ENCODE measurements at regions not wholly inside any gene's neighbourhood (a gene's known extent, or its start where the extent isn't known, plus 50 kb on each side); places are given as distances from the start of the nearest gene placed in this dataset.

- no peaks in the 10 kb centered on the region for H4K20me1 ChIP-seq (ENCODE audit: insufficient read depth, low read length)
- H3K79me2 ChIP-seq (ENCODE audit: insufficient read depth, low read length) = no peaks in the 10 kb centered on the region
- H3K4me2 ChIP-seq (ENCODE audit: insufficient read depth, low read length) = no peak overlapping the region
- no peaks in the 10 kb centered on the region for H3K4me1 ChIP-seq (ENCODE audit: insufficient read depth, low read length)
- no peak overlapping the region for H3K27ac ChIP-seq (ENCODE audit: low read depth, low read length)
- no peak overlapping the region for H2AFZ ChIP-seq (ENCODE audit: low read length)
- H3K27me3 ChIP-seq (ENCODE audit: insufficient read depth, low read length) = no peaks in the 10 kb centered on the region
- no peaks in the 10 kb centered on the region for H3K9me3 ChIP-seq (ENCODE audit: low read depth, low read length)
- no peak overlapping the region for H3K4me3 ChIP-seq (ENCODE audit: insufficient read depth, low read length)
- no peak for DNase-seq (ENCODE audit: insufficient read length, low spot score, missing footprints)
- TF ChIP-seq CTCF (IDR thresholded peaks at IDR 0.05; ENCODE audit: extremely low read depth, low read depth, low read length) = no peak
- no peaks in the 10 kb centered on the region for H3K36me3 ChIP-seq (ENCODE audit: insufficient read depth, low read length)
These were observed 261.5 kb upstream of the KCNMB2 start for GRCh38 chr3:178274711-178275110.

- no peak overlapping the region for H2AFZ ChIP-seq (ENCODE audit: low read length)
- TF ChIP-seq CTCF (IDR thresholded peaks at IDR 0.05; ENCODE audit: extremely low read depth, low read depth, low read length) = no peak
- no peaks in the 10 kb centered on the region for H3K9me3 ChIP-seq (ENCODE audit: low read depth, low read length)
- H3K27me3 ChIP-seq (ENCODE audit: insufficient read depth, low read length) = no peaks in the 10 kb centered on the region
- no peaks in the 10 kb centered on the region for H3K36me3 ChIP-seq (ENCODE audit: insufficient read depth, low read length)
- no peak for DNase-seq (ENCODE audit: insufficient read length, low spot score, missing footprints)
- H4K20me1 ChIP-seq (ENCODE audit: insufficient read depth, low read length) = no peaks in the 10 kb centered on the region
- no peak overlapping the region for H3K27ac ChIP-seq (ENCODE audit: low read depth, low read length)
- no peaks in the 10 kb centered on the region for H3K79me2 ChIP-seq (ENCODE audit: insufficient read depth, low read length)
- H3K4me2 ChIP-seq (ENCODE audit: insufficient read depth, low read length) = no peak overlapping the region
- no peak overlapping the region for H3K4me3 ChIP-seq (ENCODE audit: insufficient read depth, low read length)
- no peaks in the 10 kb centered on the region for H3K4me1 ChIP-seq (ENCODE audit: insufficient read depth, low read length)
These were observed 260.9 kb upstream of the KCNMB2 start for GRCh38 chr3:178275311-178275710.

GRCh38 chr3:178275793-178276192 is 260.4 kb upstream of the KCNMB2 start:
- no peak for DNase-seq (ENCODE audit: insufficient read length, low spot score, missing footprints)
- no peak overlapping the region for H3K4me2 ChIP-seq (ENCODE audit: insufficient read depth, low read length)
- H3K27ac ChIP-seq (ENCODE audit: low read depth, low read length) = no peak overlapping the region
- no peaks in the 10 kb centered on the region for H3K79me2 ChIP-seq (ENCODE audit: insufficient read depth, low read length)
- no peak overlapping the region for H3K4me3 ChIP-seq (ENCODE audit: insufficient read depth, low read length)
- H4K20me1 ChIP-seq (ENCODE audit: insufficient read depth, low read length) = no peaks in the 10 kb centered on the region
- H3K4me1 ChIP-seq (ENCODE audit: insufficient read depth, low read length) = no peaks in the 10 kb centered on the region
- no peaks in the 10 kb centered on the region for H3K36me3 ChIP-seq (ENCODE audit: insufficient read depth, low read length)
- no peaks in the 10 kb centered on the region for H3K9me3 ChIP-seq (ENCODE audit: low read depth, low read length)
- H3K27me3 ChIP-seq (ENCODE audit: insufficient read depth, low read length) = no peaks in the 10 kb centered on the region
- TF ChIP-seq CTCF (IDR thresholded peaks at IDR 0.05; ENCODE audit: extremely low read depth, low read depth, low read length) = no peak
- peak overlapping the region; percentile 4 for H2AFZ ChIP-seq (ENCODE audit: low read length)

- Histone ChIP-seq H2AFZ (ENCODE audit: low read length) (no peak overlapping the region), H3K27ac (ENCODE audit: low read depth, low read length) (no peak overlapping the region), H3K36me3 (ENCODE audit: insufficient read depth, low read length) (no peaks in the 10 kb centered on the region), H3K4me1 (ENCODE audit: insufficient read depth, low read length) (no peaks in the 10 kb centered on the region), H3K4me3 (ENCODE audit: insufficient read depth, low read length) (no peak overlapping the region), H3K27me3 (ENCODE audit: insufficient read depth, low read length) (no peaks in the 10 kb centered on the region), H3K79me2 (ENCODE audit: insufficient read depth, low read length) (no peaks in the 10 kb centered on the region), H4K20me1 (ENCODE audit: insufficient read depth, low read length) (no peaks in the 10 kb centered on the region), H3K9me3 (ENCODE audit: low read depth, low read length) (no peaks in the 10 kb centered on the region), H3K4me2 (ENCODE audit: insufficient read depth, low read length) (no peak overlapping the region)
- no peak for DNase-seq (ENCODE audit: insufficient read length, low spot score, missing footprints)
- no peak for TF ChIP-seq CTCF (IDR thresholded peaks at IDR 0.05; ENCODE audit: extremely low read depth, low read depth, low read length)
These were observed 258.6 kb upstream of the KCNMB2 start for GRCh38 chr3:178277605-178278004.

Data from osteoblast (primary cell).